ENCODE measurements at regions not wholly inside any gene's neighbourhood (a gene's known extent, or its start where the extent isn't known, plus 50 kb on each side); places are given as distances from the start of the nearest gene placed in this dataset.

GRCh38 chr7:9328296-9328695 is 894.9 kb downstream of the NXPH1 start:
- no peak for TF ChIP-seq CTCF (IDR thresholded peaks at IDR 0.05)
- no peak for TF ChIP-seq USF2 (CRISPR knock-in tag; IDR thresholded peaks at IDR 0.05)
- TF ChIP-seq MAX (CRISPR knock-in tag; IDR thresholded peaks at IDR 0.05) = no peak
- TF ChIP-seq NR3C1 (CRISPR knock-in tag; conservative IDR thresholded peaks at IDR 0.05; ENCODE audit: low read depth) = no peak
- no peak for TF ChIP-seq AFF4 (CRISPR knock-in tag; IDR thresholded peaks at IDR 0.05; ENCODE audit: borderline replicate concordance)
- no peak for TF ChIP-seq SP1 (CRISPR knock-in tag; conservative IDR thresholded peaks at IDR 0.05)
- no peak for TF ChIP-seq ZNF263 (CRISPR knock-in tag; IDR thresholded peaks at IDR 0.05; ENCODE audit: low read depth)
- no peak for TF ChIP-seq FOXJ3 (CRISPR knock-in tag; IDR thresholded peaks at IDR 0.05; ENCODE audit: borderline replicate concordance)
- no peak for TF ChIP-seq TEAD4 (CRISPR knock-in tag; IDR thresholded peaks at IDR 0.05)
- no peak for TF ChIP-seq NR2C2 (CRISPR knock-in tag; IDR thresholded peaks at IDR 0.05)
- no peak for TF ChIP-seq CREB1 (CRISPR knock-in tag; IDR thresholded peaks at IDR 0.05)
- no peak for TF ChIP-seq ZNF219 (CRISPR knock-in tag; IDR thresholded peaks at IDR 0.05; ENCODE audit: borderline replicate concordance)
- TF ChIP-seq ZNF121 (CRISPR knock-in tag; IDR thresholded peaks at IDR 0.05) = no peak
- no peak for TF ChIP-seq ATF3 (CRISPR knock-in tag; conservative IDR thresholded peaks at IDR 0.05)

All from WTC11 (cell line).